ENCODE measurements at regions not wholly inside any gene's neighbourhood (a gene's known extent, or its start where the extent isn't known, plus 50 kb on each side); places are given as distances from the start of the nearest gene placed in this dataset.

- no peak for DNase-seq
Observed at GRCh38 chr12:107478881-107479280, 206.7 kb upstream of the PWP1 start.

GRCh38 chr12:107480836-107481608 lies 204.6 kb upstream of the PWP1 start:
- DNase-seq = no peak

DNA sequence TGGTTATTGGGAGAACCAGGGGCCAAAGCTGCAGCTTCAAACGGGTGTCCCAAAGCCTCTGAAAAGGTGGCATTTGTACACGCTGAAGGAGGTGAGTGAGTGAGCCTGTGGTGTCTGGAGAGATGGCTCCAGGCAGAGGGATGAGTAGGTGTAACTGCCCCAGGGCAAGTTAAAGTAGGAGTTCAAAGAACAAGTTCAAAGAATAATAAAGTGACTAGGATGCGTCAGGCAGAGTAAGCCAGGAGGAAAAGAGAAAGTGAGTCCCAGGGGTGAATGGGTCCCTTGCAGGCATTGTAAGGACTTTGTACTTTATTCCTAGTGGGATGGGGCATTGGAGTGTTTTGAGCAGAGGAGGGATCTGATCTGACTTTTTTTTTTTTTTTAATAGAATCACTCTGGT lies 201.4 kb upstream of the PWP1 start:
- no peak for DNase-seq

GRCh38 chr12:107484941-107485340 lies 200.7 kb upstream of the PWP1 start:
- no peak for DNase-seq

DNA sequence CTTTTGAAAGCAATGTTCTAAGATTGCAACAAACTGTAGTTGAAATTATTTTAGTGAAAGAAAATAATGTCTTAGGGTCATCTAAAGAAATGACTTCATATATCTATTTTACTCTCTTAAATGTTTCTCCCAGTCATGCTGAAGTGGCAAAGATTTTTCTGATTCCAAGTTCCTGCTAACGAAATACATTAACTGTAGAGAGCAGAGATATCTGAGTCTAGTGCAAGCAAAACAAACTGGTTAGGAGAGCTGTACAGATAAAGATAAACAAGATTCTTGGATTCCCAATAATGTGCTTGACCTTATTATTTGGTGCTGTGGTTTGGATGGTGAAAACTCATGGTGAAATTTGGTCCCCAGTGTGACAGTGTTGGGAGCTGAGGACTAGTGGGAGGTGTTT lies 199.9 kb upstream of the PWP1 start:
- no peak for DNase-seq

DNA sequence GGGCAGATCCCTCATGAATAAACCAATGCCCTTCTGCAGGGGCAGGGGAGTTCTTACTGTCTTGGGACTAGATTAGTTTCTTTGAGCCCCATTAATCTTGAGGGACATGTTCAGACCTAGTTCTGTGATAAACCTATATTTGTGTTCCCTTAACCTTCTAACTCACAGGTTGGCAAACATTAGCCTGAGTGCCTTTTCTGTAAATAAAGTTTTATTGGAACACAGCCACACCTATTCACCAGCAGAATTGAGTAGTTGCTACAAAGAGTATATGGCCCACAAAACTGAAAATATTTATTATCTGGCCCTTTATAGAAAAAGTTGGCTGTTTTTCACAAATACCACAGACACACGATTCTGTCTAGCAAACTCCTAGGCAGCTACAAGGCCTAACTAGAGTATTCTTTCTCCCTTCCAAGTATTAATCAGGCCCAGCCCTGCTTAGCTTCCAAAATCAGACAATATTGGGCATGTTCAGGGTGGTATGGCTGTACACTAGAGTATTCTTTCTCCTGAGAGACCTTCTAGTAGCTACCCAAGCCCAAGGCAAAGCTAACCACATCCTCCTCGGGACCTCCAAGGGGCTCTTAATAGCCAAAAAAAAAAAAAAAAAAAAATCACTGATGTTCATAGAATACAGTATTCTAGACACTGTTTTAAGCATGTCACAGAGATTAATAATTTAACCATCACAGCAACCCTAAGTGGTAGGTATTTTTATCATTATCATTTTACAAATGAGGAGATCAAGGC lies 199.3 kb upstream of the PWP1 start:
- DNase-seq = no peak

DNA sequence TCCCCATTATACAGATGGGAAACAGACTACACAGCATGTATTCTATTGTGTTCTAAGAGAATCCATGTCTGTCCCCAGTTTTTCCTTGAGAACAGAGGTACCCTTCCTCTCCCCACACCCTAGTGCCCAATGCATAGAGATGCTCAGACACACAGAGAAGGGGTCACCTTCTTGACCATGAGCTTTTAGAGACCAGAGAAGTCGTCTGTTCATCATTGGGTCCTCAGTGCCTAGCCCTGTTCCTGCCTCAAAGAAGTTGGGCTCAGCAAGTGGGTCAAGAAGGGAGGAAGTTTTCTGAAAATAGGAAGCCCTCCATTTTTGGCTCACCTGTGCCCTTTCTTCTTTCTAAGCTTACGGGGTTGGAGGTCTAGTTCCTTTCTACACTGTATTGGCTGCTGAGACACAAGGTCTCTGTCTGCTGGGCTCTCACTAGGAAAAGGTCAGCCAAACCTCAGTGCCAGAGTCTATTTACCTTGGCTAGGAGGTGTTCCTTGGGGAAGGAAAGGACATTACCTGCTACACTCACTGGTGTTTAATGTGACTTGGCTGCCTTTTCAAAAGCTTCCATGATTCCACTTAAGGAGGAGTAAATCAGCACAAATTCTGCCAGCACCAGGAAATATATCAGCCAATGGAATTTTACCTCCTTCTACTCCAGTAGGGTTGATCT lies 198.5 kb upstream of the PWP1 start:
- DNase-seq = no peak

DNA sequence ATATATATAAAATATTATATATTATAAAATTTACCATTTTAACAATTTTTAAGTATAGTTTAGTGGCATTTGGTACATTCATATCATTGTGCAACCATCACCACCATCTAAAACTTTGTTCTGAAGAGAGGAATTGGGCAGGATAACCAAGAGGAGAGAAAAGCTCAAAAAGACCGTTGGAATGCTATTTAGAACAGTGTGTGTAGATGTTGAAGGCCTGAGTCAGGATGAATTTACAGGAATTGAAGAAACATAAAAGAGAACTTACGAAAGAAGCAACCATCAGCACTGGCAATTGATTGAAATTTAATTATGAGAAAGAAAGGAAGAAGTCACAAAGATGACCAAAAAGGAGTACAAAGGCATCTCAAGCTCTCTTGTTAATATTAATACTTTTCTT lies 196.9 kb upstream of the PWP1 start:
- no peak for DNase-seq

DNA sequence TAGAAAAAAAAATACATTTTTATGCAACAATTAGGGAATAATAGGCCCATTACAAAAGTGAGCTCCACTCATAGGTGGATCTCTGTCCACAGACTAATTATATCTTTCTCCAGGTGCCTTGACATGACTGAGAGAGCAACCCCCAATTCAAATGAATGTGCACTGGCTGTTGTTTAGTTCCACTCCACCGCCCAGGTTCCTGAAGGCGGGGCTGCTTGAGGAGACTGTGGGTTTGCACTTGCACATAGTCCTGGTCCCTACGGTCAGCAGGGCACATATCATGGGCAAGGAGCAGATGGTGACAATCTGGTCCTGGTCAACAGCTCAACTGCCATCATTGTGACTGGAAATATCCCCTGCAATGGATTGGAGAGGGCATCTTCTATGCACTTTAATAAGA lies 195.6 kb upstream of the PWP1 start:
- DNase-seq = no peak

DNA sequence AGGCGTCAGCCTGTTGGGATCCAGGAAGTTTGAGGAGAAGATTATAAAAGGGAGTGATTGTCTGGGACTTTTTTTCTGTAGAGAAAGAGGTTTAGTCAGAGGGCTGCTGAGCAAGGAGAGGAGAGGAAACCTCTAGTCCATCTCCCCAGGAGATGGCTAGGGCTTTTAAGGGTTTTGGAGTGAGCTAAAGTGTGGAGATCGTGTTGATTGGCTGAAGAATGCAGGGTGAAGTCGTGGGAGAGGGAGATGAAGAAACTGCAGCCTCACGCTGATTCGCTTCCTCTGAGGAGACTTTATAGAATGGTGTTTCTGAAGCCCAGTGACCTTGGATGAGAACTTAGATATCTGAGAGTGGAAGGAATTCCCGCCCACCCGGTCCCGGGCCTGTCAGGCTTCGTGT lies 193.7 kb upstream of the PWP1 start:
- no peak for DNase-seq

- no peak for DNase-seq
Observed at GRCh38 chr12:107492393-107493134, 193.0 kb upstream of the PWP1 start.

DNA sequence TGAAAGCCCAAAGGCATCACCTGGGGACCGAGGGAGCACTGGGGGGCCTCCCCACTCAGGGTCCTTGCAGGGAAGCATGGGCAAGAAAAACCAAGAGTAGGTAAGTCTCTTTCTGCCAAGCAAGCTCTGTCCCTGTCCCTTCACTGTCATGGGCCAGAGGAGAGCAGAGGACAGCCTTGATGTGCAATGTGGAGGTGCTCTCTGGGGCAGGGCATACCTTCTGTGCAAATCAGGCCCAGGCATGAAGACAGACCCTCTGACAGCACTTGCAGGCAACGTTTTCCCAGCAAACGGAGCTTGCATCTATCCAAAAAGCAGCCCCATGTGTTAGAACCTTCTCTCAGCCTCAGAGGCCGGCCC lies 192.5 kb upstream of the PWP1 start:
- no peak for DNase-seq

GRCh38 chr12:107493666-107494065 lies 191.9 kb upstream of the PWP1 start:
- no peak for DNase-seq

DNA sequence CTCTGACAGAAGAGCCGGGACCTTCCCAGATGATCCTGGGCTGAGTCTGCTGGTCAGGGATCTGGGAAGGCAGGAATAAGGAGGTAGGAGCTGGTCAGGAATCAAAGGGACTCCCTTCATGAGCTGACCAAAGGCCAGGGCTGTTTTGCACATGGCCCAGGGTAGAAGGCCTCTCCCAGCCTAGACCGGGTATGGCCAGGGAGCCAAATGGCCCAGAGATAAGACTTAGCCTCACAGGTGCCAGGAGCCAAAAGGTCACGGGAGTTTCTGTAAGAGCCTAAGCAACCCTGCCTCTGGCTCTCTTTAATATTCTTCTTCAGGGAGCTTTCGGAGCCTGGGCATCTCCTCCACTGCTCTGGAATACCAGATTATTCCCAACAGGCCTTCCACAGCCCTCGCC lies 191.3 kb upstream of the PWP1 start:
- no peak for DNase-seq

DNA sequence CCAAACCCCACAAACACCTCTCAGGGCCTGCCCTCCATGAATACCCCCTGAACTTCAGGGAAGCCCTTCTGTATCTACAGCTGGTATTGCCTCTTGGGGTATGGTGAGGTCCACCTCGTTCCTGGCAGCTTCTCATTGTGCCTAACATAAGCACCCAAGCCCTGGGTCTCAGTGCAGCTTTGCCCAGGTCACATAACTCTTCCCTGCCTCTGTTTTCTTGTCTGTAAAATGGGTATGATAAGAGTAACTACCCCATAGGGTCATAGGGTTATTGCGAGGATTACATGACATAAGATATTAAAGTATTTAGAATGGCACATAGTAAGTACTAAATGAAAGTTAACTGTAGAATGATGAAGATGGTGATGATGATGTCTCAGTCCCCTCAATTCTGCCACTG lies 190.0 kb upstream of the PWP1 start:
- no peak for DNase-seq

DNA sequence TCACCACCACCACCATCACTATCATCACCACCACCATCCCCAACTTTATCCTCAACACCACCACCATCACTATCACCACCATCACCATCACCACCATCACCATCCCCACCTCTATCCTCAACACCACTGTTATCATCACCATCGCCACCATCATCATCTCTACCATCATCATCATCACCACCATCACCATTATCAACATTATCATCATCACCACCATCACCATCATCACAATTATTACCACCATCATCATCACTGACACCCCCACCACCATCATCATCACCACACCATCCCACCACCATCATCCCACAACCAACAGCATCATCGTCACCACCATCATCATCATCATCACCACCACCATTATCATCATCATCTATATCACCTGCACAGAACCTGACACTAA lies 188.4 kb upstream of the PWP1 start:
- no peak for DNase-seq

DNA sequence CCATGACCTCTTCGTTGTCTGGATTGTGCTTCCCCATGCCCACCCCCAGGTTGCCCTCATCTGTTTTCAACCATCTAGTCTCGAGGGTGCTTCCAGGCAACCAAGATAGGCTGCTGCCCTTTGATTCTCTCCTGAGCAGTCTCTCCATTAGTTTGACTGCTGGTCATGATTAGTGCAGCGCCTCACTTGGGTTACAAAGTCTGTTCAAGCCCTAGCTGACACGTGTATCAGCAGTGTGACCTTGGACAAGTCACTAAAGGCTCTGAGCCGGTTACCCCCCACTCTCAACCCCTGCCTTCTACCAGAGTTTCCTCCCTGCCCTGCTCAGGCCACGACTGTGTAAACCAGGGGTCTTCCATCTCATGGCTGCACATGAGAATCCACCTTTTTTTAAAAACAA lies 185.3 kb upstream of the PWP1 start:
- no peak for DNase-seq

DNA sequence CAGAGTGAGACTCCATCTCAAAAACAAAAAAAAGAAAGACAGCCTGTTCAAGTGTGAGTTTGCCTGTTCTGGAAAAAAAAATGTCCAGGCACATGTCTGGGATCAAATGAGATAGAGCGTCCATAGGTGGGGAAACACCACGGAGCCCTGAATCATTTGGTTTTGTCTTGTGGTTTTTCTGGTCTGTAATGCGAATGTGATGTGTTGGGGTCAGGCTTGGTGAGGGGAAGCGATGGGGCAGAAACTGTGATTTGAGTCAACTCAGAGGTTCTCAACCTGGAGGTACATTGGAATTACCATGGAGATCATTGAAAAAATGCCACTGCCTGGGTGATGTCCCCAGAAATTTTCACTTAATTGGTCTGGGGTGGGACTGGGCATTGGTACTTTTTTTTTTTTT lies 183.9 kb upstream of the PWP1 start:
- no peak for DNase-seq

DNA sequence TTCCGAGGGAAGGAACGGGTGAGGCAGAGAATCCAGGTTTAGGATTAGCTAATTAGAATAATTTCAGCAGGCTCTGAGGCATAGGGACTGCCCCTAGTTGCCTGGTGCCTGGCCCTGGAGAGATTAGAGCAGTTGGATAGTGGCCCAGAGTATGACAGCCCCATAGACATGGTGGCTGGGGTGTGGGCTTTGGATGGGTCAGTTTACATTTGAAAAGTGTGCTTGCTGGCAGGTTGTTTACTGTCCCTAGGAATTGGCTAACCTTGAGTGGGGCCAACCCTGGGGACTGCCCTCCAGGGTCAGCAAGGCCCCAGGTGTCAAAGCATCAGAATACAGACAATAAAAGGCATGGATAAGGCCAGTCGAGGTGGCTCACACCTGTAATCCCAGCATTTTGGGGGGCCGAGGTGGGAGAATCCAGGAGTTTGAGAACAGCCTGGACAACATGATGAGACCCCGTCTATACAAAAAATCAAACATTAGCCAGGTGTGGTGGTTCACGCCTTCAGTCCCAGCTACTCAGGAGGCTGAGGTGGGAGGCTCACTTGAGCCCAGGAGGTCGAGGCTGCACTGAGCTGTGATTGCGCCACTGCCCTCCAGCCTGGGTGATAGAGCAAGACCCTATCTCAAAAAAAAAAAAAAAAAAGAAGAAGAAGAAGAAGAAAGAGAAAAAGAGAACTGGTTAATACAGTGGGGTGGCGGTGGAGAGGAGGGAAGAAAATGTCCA lies 182.3 kb upstream of the PWP1 start:
- no peak for DNase-seq

GRCh38 chr12:107503887-107504885 lies 181.4 kb upstream of the PWP1 start:
- no peak for DNase-seq

- DNase-seq = no peak
Observed at GRCh38 chr12:107509421-107509820, 176.2 kb upstream of the PWP1 start.

Measured in right hindlimb (tissue), 1 donor.